HepG2 (cell line): ENCODE measurements at regions not wholly inside any gene's neighbourhood (a gene's known extent, or its start where the extent isn't known, plus 50 kb on each side); places are given as distances from the start of the nearest gene placed in this dataset.

Experiments used
- EP300 ChIP-seq, 3 experiments: sonication (generic) in 1 of 3; formaldehyde crosslinking in 1 of 3; IDR thresholded peaks; 2 replicates each; pipeline versions ENCODE4 v1.5.1 to v1.6.1; 2011 to 2020; ENCODE audit warnings: low read depth in 2 of 3, low read length in 2 of 3, borderline replicate concordance in 1 of 3, improper control_type of control experiment in 1 of 3, mild to moderate bottlenecking in 1 of 3, missing genetic modification reagents in 1 of 3, moderate library complexity in 1 of 3
- FOSL2 ChIP-seq: sonication (generic); formaldehyde crosslinking; IDR thresholded peaks from 2 replicates; pipeline ENCODE4 v1.4.0; 2020; ENCODE audit warnings: missing genetic modification reagents
- FOXA1 ChIP-seq, 2 experiments: fragments of 450-650 bp in 1 of 2; sonication (generic) in 1 of 2; formaldehyde crosslinking in 1 of 2; IDR thresholded peaks; 2 replicates each; pipeline versions ENCODE4 v1.4.0 to v1.6.1; 2016 to 2020; ENCODE audit warnings: missing genetic modification reagents in 1 of 2
- KLF9 ChIP-seq: IDR thresholded peaks from 2 replicates; pipeline ENCODE4 v1.6.1; 2016; ENCODE audit warnings: low read depth
- RARG ChIP-seq: sonication (generic); formaldehyde crosslinking; IDR thresholded peaks from 2 replicates; pipeline ENCODE4 v1.4.0; 2020; ENCODE audit warnings: low read depth, mild to moderate bottlenecking, missing genetic modification reagents
- SOX13 ChIP-seq, 3 experiments: fragments of 450-650 bp in 1 of 3; sonication (generic) in 1 of 3; formaldehyde crosslinking in 1 of 3; IDR thresholded peaks in 2 of 3; conservative IDR thresholded peaks in 1 of 3; 2 replicates each; pipeline versions ENCODE4 v1.5.0 to v1.6.1; 2016 to 2020; ENCODE audit warnings: antibody characterized with exemption in 1 of 3, mild to moderate bottlenecking in 1 of 3, missing compliant biosample characterization in 1 of 3, missing genetic modification reagents in 1 of 3, moderate library complexity in 1 of 3
- SOX6 ChIP-seq, 2 experiments: fragments of 450-650 bp in 1 of 2; sonication (generic) in 1 of 2; formaldehyde crosslinking in 1 of 2; IDR thresholded peaks; 2 replicates each; pipeline versions ENCODE4 v1.4.0 to v1.6.1; 2017 to 2020; ENCODE audit warnings: antibody characterized with exemption in 1 of 2, mild to moderate bottlenecking in 1 of 2, missing genetic modification reagents in 1 of 2
- TEAD3 ChIP-seq: optimal IDR thresholded peaks from 2 replicates; pipeline ENCODE3; 2016; ENCODE audit warnings: borderline replicate concordance
- ZFAT ChIP-seq: sonication (generic); formaldehyde crosslinking; conservative IDR thresholded peaks from 2 replicates; pipeline ENCODE4 v1.8.1; 2023; ENCODE audit warnings: missing genetic modification reagents, inconsistent platforms
- ZNF274 ChIP-seq: sonication (generic); formaldehyde crosslinking; IDR thresholded peaks from 2 replicates; pipeline ENCODE4 v1.5.1; 2020; ENCODE audit warnings: mild to moderate bottlenecking, missing genetic modification reagents
- ZNF331 ChIP-seq: sonication (generic); formaldehyde crosslinking; IDR thresholded peaks from 2 replicates; pipeline ENCODE4 v1.4.0; 2020; ENCODE audit warnings: missing genetic modification reagents
- ZNF564 ChIP-seq: sonication (generic); formaldehyde crosslinking; IDR thresholded peaks from 2 replicates; pipeline ENCODE4 v1.8.1; 2023; ENCODE audit warnings: mild to moderate bottlenecking, missing genetic modification reagents
- ZNF589 ChIP-seq: sonication (generic); formaldehyde crosslinking; conservative IDR thresholded peaks from 2 replicates; pipeline ENCODE4 v1.8.0; 2022; ENCODE audit warnings: mild to moderate bottlenecking, moderate library complexity, missing genetic modification reagents
- TF ChIP-seq, protein P1 (sequence below): sonication (generic); formaldehyde crosslinking; IDR thresholded peaks from 2 replicates; pipeline ENCODE4 v1.9.0; 2022; ENCODE audit warnings: low read depth, missing genetic modification reagents
- TF ChIP-seq, protein P2 (sequence below): fragments of 450-650 bp; IDR thresholded peaks from 2 replicates; pipeline ENCODE4 v1.6.1; 2017; ENCODE audit warnings: mild to moderate bottlenecking

DNA sequence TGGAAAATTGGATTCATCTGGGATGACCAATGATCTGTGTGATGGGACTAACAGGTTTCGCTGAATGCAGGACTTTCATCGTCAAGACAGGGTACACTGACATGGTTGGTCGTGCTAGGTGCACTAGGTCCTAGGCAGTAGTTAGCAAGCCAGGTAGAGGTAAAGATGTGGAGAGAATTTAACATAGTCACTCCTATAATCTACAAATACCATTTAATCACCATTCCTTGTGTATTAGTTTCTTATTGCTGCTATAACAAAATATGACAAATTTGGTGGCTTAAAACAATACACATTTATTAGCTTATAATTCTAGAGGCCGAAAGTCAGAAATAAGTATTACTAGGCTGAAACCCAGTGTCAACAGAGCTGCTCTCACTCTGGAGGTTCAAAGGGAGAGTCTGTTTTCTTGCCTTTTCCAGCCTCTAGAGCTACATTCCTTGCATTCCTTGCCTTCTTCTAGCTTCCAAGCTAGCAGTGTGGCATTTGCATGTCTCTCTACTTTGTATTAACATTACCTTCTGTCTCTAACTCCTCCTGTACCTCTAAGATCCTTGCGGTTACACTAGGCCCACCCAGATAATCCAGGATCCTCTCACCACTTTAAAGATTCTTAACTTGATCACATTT lies 98.7 kb upstream of the GRIA3 start (continued):
- TF ChIP-seq, protein P1, sequence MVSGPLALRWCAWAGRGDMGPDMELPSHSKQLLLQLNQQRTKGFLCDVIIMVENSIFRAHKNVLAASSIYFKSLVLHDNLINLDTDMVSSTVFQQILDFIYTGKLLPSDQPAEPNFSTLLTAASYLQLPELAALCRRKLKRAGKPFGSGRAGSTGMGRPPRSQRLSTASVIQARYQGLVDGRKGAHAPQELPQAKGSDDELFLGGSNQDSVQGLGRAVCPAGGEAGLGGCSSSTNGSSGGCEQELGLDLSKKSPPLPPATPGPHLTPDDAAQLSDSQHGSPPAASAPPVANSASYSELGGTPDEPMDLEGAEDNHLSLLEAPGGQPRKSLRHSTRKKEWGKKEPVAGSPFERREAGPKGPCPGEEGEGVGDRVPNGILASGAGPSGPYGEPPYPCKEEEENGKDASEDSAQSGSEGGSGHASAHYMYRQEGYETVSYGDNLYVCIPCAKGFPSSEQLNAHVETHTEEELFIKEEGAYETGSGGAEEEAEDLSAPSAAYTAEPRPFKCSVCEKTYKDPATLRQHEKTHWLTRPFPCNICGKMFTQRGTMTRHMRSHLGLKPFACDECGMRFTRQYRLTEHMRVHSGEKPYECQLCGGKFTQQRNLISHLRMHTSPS (CRISPR knock-in tag) = no peak
- TF ChIP-seq ZFAT (CRISPR knock-in tag) = no peak
- TF ChIP-seq ZNF564 (CRISPR knock-in tag) = peak; percentile 96
- TF ChIP-seq RARG = no peak
- TF ChIP-seq SOX6 (IDR thresholded peaks at IDR 0.05) = no peak
- TF ChIP-seq SOX6 (CRISPR knock-in tag; IDR thresholded peaks at IDR 0.05) = 0 out of 2 replicates have a peak, but pooled peaks have one; percentile 26
- TF ChIP-seq ZNF331 (CRISPR knock-in tag) = 0 out of 2 replicates have a peak, but pooled peaks have one; percentile 18
- TF ChIP-seq SOX13 (IDR thresholded peaks at IDR 0.05) = no peak
- TF ChIP-seq SOX13 (CRISPR knock-in tag; conservative IDR thresholded peaks at IDR 0.05 in 1 of 2, IDR thresholded peaks at IDR 0.05 in 1 of 2) = peak in 1 of 2 experiments; percentile 57; a peak in 2 of 4 replicates
- peak in 1 of 2 experiments; percentile 30; a peak in 1 of 4 replicates for TF ChIP-seq EP300 (IDR thresholded peaks at IDR 0.05; ENCODE audit: low read depth in 2 of 2, low read length in 2 of 2)
- TF ChIP-seq EP300 (CRISPR knock-in tag; IDR thresholded peaks at IDR 0.05; ENCODE audit: borderline replicate concordance) = no peak
- TF ChIP-seq FOSL2 (CRISPR knock-in tag) = 0 out of 2 replicates have a peak, but pooled peaks have one; percentile 16
- no peak for TF ChIP-seq ZNF589 (CRISPR knock-in tag)
- TF ChIP-seq ZNF274 (CRISPR knock-in tag) = no peak
- TF ChIP-seq, protein P2, sequence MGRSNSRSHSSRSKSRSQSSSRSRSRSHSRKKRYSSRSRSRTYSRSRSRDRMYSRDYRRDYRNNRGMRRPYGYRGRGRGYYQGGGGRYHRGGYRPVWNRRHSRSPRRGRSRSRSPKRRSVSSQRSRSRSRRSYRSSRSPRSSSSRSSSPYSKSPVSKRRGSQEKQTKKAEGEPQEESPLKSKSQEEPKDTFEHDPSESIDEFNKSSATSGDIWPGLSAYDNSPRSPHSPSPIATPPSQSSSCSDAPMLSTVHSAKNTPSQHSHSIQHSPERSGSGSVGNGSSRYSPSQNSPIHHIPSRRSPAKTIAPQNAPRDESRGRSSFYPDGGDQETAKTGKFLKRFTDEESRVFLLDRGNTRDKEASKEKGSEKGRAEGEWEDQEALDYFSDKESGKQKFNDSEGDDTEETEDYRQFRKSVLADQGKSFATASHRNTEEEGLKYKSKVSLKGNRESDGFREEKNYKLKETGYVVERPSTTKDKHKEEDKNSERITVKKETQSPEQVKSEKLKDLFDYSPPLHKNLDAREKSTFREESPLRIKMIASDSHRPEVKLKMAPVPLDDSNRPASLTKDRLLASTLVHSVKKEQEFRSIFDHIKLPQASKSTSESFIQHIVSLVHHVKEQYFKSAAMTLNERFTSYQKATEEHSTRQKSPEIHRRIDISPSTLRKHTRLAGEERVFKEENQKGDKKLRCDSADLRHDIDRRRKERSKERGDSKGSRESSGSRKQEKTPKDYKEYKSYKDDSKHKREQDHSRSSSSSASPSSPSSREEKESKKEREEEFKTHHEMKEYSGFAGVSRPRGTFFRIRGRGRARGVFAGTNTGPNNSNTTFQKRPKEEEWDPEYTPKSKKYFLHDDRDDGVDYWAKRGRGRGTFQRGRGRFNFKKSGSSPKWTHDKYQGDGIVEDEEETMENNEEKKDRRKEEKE = no peak
- TF ChIP-seq TEAD3 = peak; percentile 99
- no peak for TF ChIP-seq KLF9 (CRISPR knock-in tag)
- no peak for TF ChIP-seq FOXA1 (IDR thresholded peaks at IDR 0.05)
- peak; percentile 36; the same call in 1 of the 2 replicates for TF ChIP-seq FOXA1 (CRISPR knock-in tag; IDR thresholded peaks at IDR 0.05)
